H9 (cell line): ENCODE measurements at regions not wholly inside any gene's neighbourhood (a gene's known extent, or its start where the extent isn't known, plus 50 kb on each side); places are given as distances from the start of the nearest gene placed in this dataset.

Experiments used
- DNase-seq: peaks from one replicate; pipeline ENCODE4 v3.0.0-alpha.2; 2017
- H2AFZ ChIP-seq: one replicate; pipeline ENCODE4 v1.6.1; 2013; ENCODE audit warnings: mild to moderate bottlenecking, low read length, control low read depth, moderate library complexity
- H2AK5ac ChIP-seq: 2 replicates; pipeline ENCODE4 v1.6.1; 2013; ENCODE audit warnings: low read length, control low read depth, mixed read lengths; ENCODE audit not compliant: insufficient read length
- H2BK120ac ChIP-seq: one replicate; pipeline ENCODE4 v1.6.1; 2013; ENCODE audit warnings: low read depth, mild to moderate bottlenecking, low read length, control low read depth, inconsistent platforms; ENCODE audit not compliant: poor library complexity, severe bottlenecking
- H2BK12ac ChIP-seq: 2 replicates; pipeline ENCODE4 v1.6.1; 2013; ENCODE audit warnings: low read length, control low read depth, mixed read lengths, low read depth; ENCODE audit not compliant: insufficient read length
- H2BK15ac ChIP-seq: 2 replicates; pipeline ENCODE4 v1.6.1; 2013; ENCODE audit warnings: low read depth, low read length, control low read depth
- H2BK20ac ChIP-seq: one replicate; pipeline ENCODE4 v1.6.1; 2013; ENCODE audit warnings: low read depth, mild to moderate bottlenecking, low read length, control low read depth, inconsistent platforms; ENCODE audit not compliant: poor library complexity, severe bottlenecking
- H2BK5ac ChIP-seq: 2 replicates; pipeline ENCODE4 v1.6.1; 2013; ENCODE audit warnings: low read length, control low read depth, mixed read lengths; ENCODE audit not compliant: insufficient read length
- H3K14ac ChIP-seq: 2 replicates; pipeline ENCODE4 v1.6.1; 2013; ENCODE audit warnings: low read length, control low read depth; ENCODE audit not compliant: insufficient read depth
- H3K18ac ChIP-seq: 2 replicates; pipeline ENCODE4 v1.6.1; 2013; ENCODE audit warnings: low read depth, mild to moderate bottlenecking, mixed read lengths, low read length, control low read depth; ENCODE audit not compliant: insufficient read length
- H3K23ac ChIP-seq: 2 replicates; pipeline ENCODE4 v1.6.1; 2013; ENCODE audit warnings: low read length, control low read depth, mixed read lengths, low read depth; ENCODE audit not compliant: insufficient read length
- H3K23me2 ChIP-seq: 2 replicates; pipeline ENCODE4 v1.6.1; 2013; ENCODE audit warnings: low read depth, mild to moderate bottlenecking, mixed read lengths, low read length, control low read depth; ENCODE audit not compliant: insufficient read length, poor library complexity, severe bottlenecking
- H3K27ac ChIP-seq: 2 replicates; pipeline ENCODE4 v1.5.1; 2013; ENCODE audit warnings: low read length, control low read depth, mixed read lengths, low read depth; ENCODE audit not compliant: insufficient read length
- H3K27me3 ChIP-seq: 2 replicates; pipeline ENCODE4 v1.6.1; 2013; ENCODE audit warnings: low read length, control low read depth, inconsistent platforms; ENCODE audit not compliant: insufficient read depth
- H3K4ac ChIP-seq: 2 replicates; pipeline ENCODE4 v1.6.1; 2013; ENCODE audit warnings: low read depth, mild to moderate bottlenecking, control low read depth, inconsistent platforms, low read length, moderate library complexity
- H3K4me1 ChIP-seq: 2 replicates; pipeline ENCODE4 v1.6.1; 2013; ENCODE audit warnings: low read length, control low read depth, inconsistent platforms; ENCODE audit not compliant: insufficient read depth
- H3K4me2 ChIP-seq: 2 replicates; pipeline ENCODE4 v1.6.1; 2013; ENCODE audit warnings: low read length, control low read depth, mixed read lengths; ENCODE audit not compliant: insufficient read length, insufficient read depth
- H3K56ac ChIP-seq: 2 replicates; pipeline ENCODE4 v1.6.1; 2013; ENCODE audit warnings: low read depth, mild to moderate bottlenecking, mixed read lengths, low read length, control low read depth; ENCODE audit not compliant: insufficient read length
- H3K79me1 ChIP-seq: 2 replicates; pipeline ENCODE4 v1.6.1; 2013; ENCODE audit warnings: low read depth, mild to moderate bottlenecking, moderate library complexity, low read length, control low read depth, inconsistent platforms; ENCODE audit not compliant: insufficient read depth, poor library complexity, severe bottlenecking
- H3K79me2 ChIP-seq: 2 replicates; pipeline ENCODE4 v1.6.1; 2013; ENCODE audit warnings: low read length, control low read depth, inconsistent platforms; ENCODE audit not compliant: insufficient read depth
- H3K9ac ChIP-seq: 2 replicates; pipeline ENCODE4 v1.6.1; 2013; ENCODE audit warnings: low read length, control low read depth, mixed read lengths; ENCODE audit not compliant: insufficient read length; ENCODE audit errors: extremely low read depth
- H3K9me3 ChIP-seq: one replicate; pipeline ENCODE4 v1.6.1; 2013; ENCODE audit warnings: low read depth, low read length, inconsistent platforms; ENCODE audit not compliant: control insufficient read depth
- H3T11ph ChIP-seq: one replicate; pipeline ENCODE4 v1.6.1; 2013; ENCODE audit warnings: mild to moderate bottlenecking, low read length, control low read depth, inconsistent platforms
- H4K20me1 ChIP-seq: one replicate; pipeline ENCODE4 v1.6.1; 2013; ENCODE audit not compliant: control insufficient read depth, insufficient read length, insufficient read depth
- H4K5ac ChIP-seq: 2 replicates; pipeline ENCODE4 v1.6.1; 2013; ENCODE audit warnings: low read depth, mild to moderate bottlenecking, mixed read lengths, low read length, control low read depth; ENCODE audit not compliant: insufficient read length
- H4K8ac ChIP-seq: replicated peaks from 2 replicates; pipeline ENCODE4 v1.6.1; 2013; ENCODE audit warnings: low read length, control low read depth, mixed read lengths, low read depth; ENCODE audit not compliant: insufficient read length
- H4K91ac ChIP-seq: 2 replicates; pipeline ENCODE4 v1.6.1; 2013; ENCODE audit warnings: low read depth, mild to moderate bottlenecking, moderate library complexity, mixed read lengths, low read length, control low read depth; ENCODE audit not compliant: insufficient read length
- H3K27ac Mint-ChIP-seq, 3 experiments: 2 replicates in 2 of 3; 3 replicates in 1 of 3; pipeline ENCODE4 v1.8.0; 2020 to 2021; ENCODE audit warnings: mixed read lengths in 3 of 3, mild to moderate bottlenecking in 1 of 3, moderate library complexity in 1 of 3
- H3K27me3 Mint-ChIP-seq: 2 replicates; pipeline ENCODE4 v1.8.0; 2021; ENCODE audit warnings: low read depth, mild to moderate bottlenecking, moderate library complexity, mixed read lengths
- H3K36me3 Mint-ChIP-seq, 3 experiments: 2 replicates in 2 of 3; 3 replicates in 1 of 3; pipeline ENCODE4 v1.8.0; 2020 to 2021; ENCODE audit warnings: low read depth in 3 of 3, mixed read lengths in 3 of 3; ENCODE audit not compliant: insufficient read depth in 1 of 3
- H3K4me1 Mint-ChIP-seq, 2 experiments: 2 replicates each; pipeline ENCODE4 v1.8.0; 2020; ENCODE audit warnings: mixed read lengths in 2 of 2
- H3K4me3 Mint-ChIP-seq, 2 experiments: 2 replicates in 1 of 2; 3 replicates in 1 of 2; pipeline ENCODE4 v1.8.0; 2020 to 2021; ENCODE audit warnings: mild to moderate bottlenecking in 2 of 2, mixed read lengths in 2 of 2, moderate library complexity in 1 of 2
- H3K9me3 Mint-ChIP-seq, 2 experiments: 2 replicates in 1 of 2; 3 replicates in 1 of 2; pipeline ENCODE4 v1.8.0; 2020; ENCODE audit warnings: mild to moderate bottlenecking in 2 of 2, mixed read lengths in 2 of 2, moderate library complexity in 1 of 2
- WGBS: extraction: QIAGEN DNeasy Blood & Tissue Kit; methylation state at CpG from one replicate; pipeline ENCODE4 v1.1.7; 2013; ENCODE audit warnings: missing lambda C conversion rate, low lambda C conversion rate, mixed read lengths; ENCODE audit not compliant: insufficient read length; ENCODE audit errors: extremely low coverage; 5-methylcytosine and 5-hydroxymethylcytosine counted together
- TF ChIP-seq, protein P1 (sequence below): fragments of 200-600 bp; sonication (generic); conservative IDR thresholded peaks from 3 replicates; pipeline ENCODE4 v1.8.0; 2021; ENCODE audit warnings: antibody characterized with exemption, mild to moderate bottlenecking

DNA sequence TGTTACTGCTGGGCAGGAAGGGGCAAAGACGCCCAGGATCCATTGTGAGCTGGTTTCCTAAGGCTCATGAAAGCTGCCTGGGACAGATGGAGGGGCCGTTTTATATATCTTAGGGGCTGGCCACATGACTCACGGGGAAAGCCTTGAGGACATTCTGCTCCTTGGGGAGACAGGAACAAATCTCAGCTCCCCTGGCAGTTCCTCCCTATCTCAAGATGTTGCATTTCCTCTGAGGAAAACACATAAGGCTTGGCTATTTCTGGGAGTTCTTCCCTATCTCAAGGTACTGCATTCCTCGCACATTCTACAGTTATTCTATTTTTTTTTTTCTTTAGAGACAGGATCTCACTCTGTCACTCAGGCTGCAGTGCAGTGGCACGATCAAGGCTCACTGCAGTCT is 804.6 kb upstream of the TENM3 start:
- Mint-ChIP-seq H3K36me3 (no peaks in the 10 kb centered on the region), H3K4me3 (no peak overlapping the region), H3K27me3 (no peaks in the 10 kb centered on the region), H3K9me3 (no peaks in the 10 kb centered on the region; a peak in 2 of 5 replicates), H3K4me1 (peaks cover 4 to 7% of the 10 kb centered on the region in 2 experiments), H3K27ac (no peak overlapping the region; a peak in 1 of 7 replicates)
- no peak overlapping the region for H3K4ac ChIP-seq
- no peak overlapping the region for H3K4me2 ChIP-seq
- H3K79me2 ChIP-seq = no peaks in the 10 kb centered on the region
- H3K23ac ChIP-seq = no peak overlapping the region
- H3K9me3 ChIP-seq = no peaks in the 10 kb centered on the region
- no peak overlapping the region for H4K8ac ChIP-seq
- H3K23me2 ChIP-seq = no peaks in the 10 kb centered on the region
- H4K5ac ChIP-seq = no peak overlapping the region
- H3T11ph ChIP-seq = no peak overlapping the region
- H3K27ac ChIP-seq = no peak overlapping the region
- no peak overlapping the region for H2BK20ac ChIP-seq
- no peak overlapping the region for H3K18ac ChIP-seq
- TF ChIP-seq, protein P1, sequence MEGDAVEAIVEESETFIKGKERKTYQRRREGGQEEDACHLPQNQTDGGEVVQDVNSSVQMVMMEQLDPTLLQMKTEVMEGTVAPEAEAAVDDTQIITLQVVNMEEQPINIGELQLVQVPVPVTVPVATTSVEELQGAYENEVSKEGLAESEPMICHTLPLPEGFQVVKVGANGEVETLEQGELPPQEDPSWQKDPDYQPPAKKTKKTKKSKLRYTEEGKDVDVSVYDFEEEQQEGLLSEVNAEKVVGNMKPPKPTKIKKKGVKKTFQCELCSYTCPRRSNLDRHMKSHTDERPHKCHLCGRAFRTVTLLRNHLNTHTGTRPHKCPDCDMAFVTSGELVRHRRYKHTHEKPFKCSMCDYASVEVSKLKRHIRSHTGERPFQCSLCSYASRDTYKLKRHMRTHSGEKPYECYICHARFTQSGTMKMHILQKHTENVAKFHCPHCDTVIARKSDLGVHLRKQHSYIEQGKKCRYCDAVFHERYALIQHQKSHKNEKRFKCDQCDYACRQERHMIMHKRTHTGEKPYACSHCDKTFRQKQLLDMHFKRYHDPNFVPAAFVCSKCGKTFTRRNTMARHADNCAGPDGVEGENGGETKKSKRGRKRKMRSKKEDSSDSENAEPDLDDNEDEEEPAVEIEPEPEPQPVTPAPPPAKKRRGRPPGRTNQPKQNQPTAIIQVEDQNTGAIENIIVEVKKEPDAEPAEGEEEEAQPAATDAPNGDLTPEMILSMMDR = no peak
- no CpG with 5 or more reads among the region's 5 CpGs for WGBS
- no peaks in the 10 kb centered on the region for H3K79me1 ChIP-seq
- no peaks in the 10 kb centered on the region for H3K27me3 ChIP-seq
- H2BK5ac ChIP-seq = no peak overlapping the region
- no peak overlapping the region for H2BK12ac ChIP-seq
- H3K56ac ChIP-seq = no peak overlapping the region
- no peaks in the 10 kb centered on the region; the same call in 1 of the 2 replicates for H3K4me1 ChIP-seq
- H2AK5ac ChIP-seq = no peak overlapping the region
- H4K91ac ChIP-seq = no peak overlapping the region
- H3K9ac ChIP-seq = no peak overlapping the region
- H3K14ac ChIP-seq = no peak overlapping the region
- DNase-seq = no peak
- no peak overlapping the region for H2AFZ ChIP-seq
- H4K20me1 ChIP-seq = no peaks in the 10 kb centered on the region
- H2BK15ac ChIP-seq = no peak overlapping the region
- H2BK120ac ChIP-seq = no peak overlapping the region
